ENCODE measurements at regions not wholly inside any gene's neighbourhood (a gene's known extent, or its start where the extent isn't known, plus 50 kb on each side); places are given as distances from the start of the nearest gene placed in this dataset.

GRCh38 chr5:136699651-136700050 is 334.3 kb upstream of the TRPC7 start:
- CTCF ChIA-PET = interaction anchor here (2.1 kb wide), 1 partner anchor 14 kb away, joined by 9 read pairs; no protein-coding TSS in a partner anchor
- Histone ChIP-seq H3K9me3 (no peaks in the 10 kb centered on the region), H3K4me3 (no peak overlapping the region), H3K4me2 (no peak overlapping the region), H3K27ac (no peak overlapping the region), H3K4me1 (no peaks in the 10 kb centered on the region)
- DNase-seq (ENCODE audit: low read depth in 1 of 2, low spot score in 1 of 2) (no peak), FAIRE-seq (no peak), ATAC-seq (no peak)
- POLR2A ChIA-PET = no interaction called here
- 20% methylated on average over 7 of the region's 7 CpGs for WGBS (ENCODE audit: missing lambda C conversion rate)
- TF ChIP-seq MAFK (IDR thresholded peaks at IDR 0.05; ENCODE audit: partially characterized antibody) (no peak), CEBPB (IDR thresholded peaks at IDR 0.05) (no peak), HES2 (IDR thresholded peaks at IDR 0.05) (no peak), MAX (IDR thresholded peaks at IDR 0.05) (no peak), USF2 (IDR thresholded peaks at IDR 0.05) (no peak), TFCP2L1 (CRISPR knock-in tag; IDR thresholded peaks at IDR 0.05) (no peak), NFE2L2 (conservative IDR thresholded peaks at IDR 0.05; ENCODE audit: low read length) (no peak), NR3C1 (IDR thresholded peaks at IDR 0.05) (no peak), ATOH8 (CRISPR knock-in tag; IDR thresholded peaks at IDR 0.05; ENCODE audit: low read depth) (no peak), ZFP36 (IDR thresholded peaks at IDR 0.05; ENCODE audit: borderline replicate concordance, partially characterized antibody) (no peak), E2F6 (IDR thresholded peaks at IDR 0.05; ENCODE audit: borderline replicate concordance, low read depth) (no peak)

- TF ChIP-seq KDM5A (IDR thresholded peaks at IDR 0.05) (no peak), RFX5 (IDR thresholded peaks at IDR 0.05) (no peak), EP300 (IDR thresholded peaks at IDR 0.05) (no peak), CHD4 (IDR thresholded peaks at IDR 0.05; ENCODE audit: borderline replicate concordance) (no peak), CBX8 (IDR thresholded peaks at IDR 0.05) (no peak), SREBF2 (IDR thresholded peaks at IDR 0.05) (no peak), RAD21 (conservative IDR thresholded peaks at IDR 0.05 in 1 of 2, IDR thresholded peaks at IDR 0.05 in 1 of 2) (no peak), FOSB (CRISPR knock-in tag; IDR thresholded peaks at IDR 0.05) (no peak), CEBPB (IDR thresholded peaks at IDR 0.05) (no peak)
- Histone ChIP-seq H3K4me2 (no peak overlapping the region), H3K27ac (no peak overlapping the region), H3K9me3 (no peaks in the 10 kb centered on the region), H3K4me1 (no peaks in the 10 kb centered on the region), H3K4me3 (no peak overlapping the region)
- ChIA-PET POLR2A (no interaction called here), CTCF (interaction anchor here (0.8 to 1.1 kb wide), 2 partner anchors 11 to 70 kb away, joined by 3 read pairs; no protein-coding TSS in a partner anchor)
- FAIRE-seq (no peak), DNase-seq (ENCODE audit: low read depth in 1 of 2, low spot score in 1 of 2) (no peak), ATAC-seq (no peak)
- WGBS (ENCODE audit: missing lambda C conversion rate) = 50% methylated on average over 5 of the region's 5 CpGs
Measured at GRCh38 chr5:136698970-136699369, 333.6 kb upstream of the TRPC7 start.

GRCh38 chr5:136694258-136694657 is 328.9 kb upstream of the TRPC7 start:
- ChIA-PET POLR2A (no interaction called here), CTCF (interaction anchor here (0.8 to 1.0 kb wide), 3 partner anchors 25 to 445 kb away, joined by 3 to 5 read pairs (median 4); no protein-coding TSS in a partner anchor)
- Histone ChIP-seq H3K27ac (no peak overlapping the region), H3K4me2 (no peak overlapping the region), H3K4me3 (no peak overlapping the region), H3K4me1 (no peaks in the 10 kb centered on the region), H3K9me3 (no peaks in the 10 kb centered on the region)
- no peak for FAIRE-seq
- TF ChIP-seq FOXS1 (CRISPR knock-in tag; IDR thresholded peaks at IDR 0.05) (no peak), CBX2 (IDR thresholded peaks at IDR 0.05; ENCODE audit: borderline replicate concordance, low read depth) (no peak), GATA3 (IDR thresholded peaks at IDR 0.05; ENCODE audit: borderline replicate concordance) (no peak), PBX3 (IDR thresholded peaks at IDR 0.05) (no peak), CTCF (IDR thresholded peaks at IDR 0.05) (no peak), NR3C1 (IDR thresholded peaks at IDR 0.05) (no peak), NPAS2 (CRISPR knock-in tag; IDR thresholded peaks at IDR 0.05; ENCODE audit: borderline replicate concordance) (no peak), SREBF2 (IDR thresholded peaks at IDR 0.05) (no peak), ZFP36 (IDR thresholded peaks at IDR 0.05; ENCODE audit: borderline replicate concordance, partially characterized antibody) (no peak), NFE2L2 (conservative IDR thresholded peaks at IDR 0.05; ENCODE audit: low read length) (no peak), TP53 (CRISPR knock-in tag; IDR thresholded peaks at IDR 0.05) (no peak), CHD4 (IDR thresholded peaks at IDR 0.05; ENCODE audit: borderline replicate concordance) (no peak), CHD2 (IDR thresholded peaks at IDR 0.05; ENCODE audit: low read length, partially characterized antibody) (no peak), RAD21 (conservative IDR thresholded peaks at IDR 0.05 in 1 of 2, IDR thresholded peaks at IDR 0.05 in 1 of 2) (no peak), MYC (IDR thresholded peaks at IDR 0.05; ENCODE audit: borderline replicate concordance, low read length) (no peak), MAZ (IDR thresholded peaks at IDR 0.05; ENCODE audit: borderline replicate concordance, low read depth, low read length) (no peak), MAX (IDR thresholded peaks at IDR 0.05) (no peak), RCOR1 (IDR thresholded peaks at IDR 0.05; ENCODE audit: low read depth, low read length) (no peak)
- WGBS (ENCODE audit: missing lambda C conversion rate) = 54% methylated on average over 4 of the region's 4 CpGs
- no peak for DNase-seq (ENCODE audit: low read depth in 1 of 2, low spot score in 1 of 2)
- ATAC-seq = no peak

All from A549 (cell line).